Gastroesophageal sphincter (tissue), 3 donors: ENCODE measurements at regions not wholly inside any gene's neighbourhood (a gene's known extent, or its start where the extent isn't known, plus 50 kb on each side); places are given as distances from the start of the nearest gene placed in this dataset.

Experiments used
- EP300 ChIP-seq: sonication (generic); formaldehyde crosslinking; IDR thresholded peaks from one replicate; pipeline ENCODE4 v1.6.1; 2017; ENCODE audit warnings: antibody characterized with exemption, mild to moderate bottlenecking
- POLR2A ChIP-seq, 2 donors: fragments of 450-650 bp; IDR thresholded peaks; one replicate each; pipeline ENCODE4 v1.6.1; 2017; ENCODE audit warnings: antibody characterized with exemption in 2 of 2, mild to moderate bottlenecking in 2 of 2, moderate library complexity in 1 of 2
- TF ChIP-seq, protein P1 (sequence below), 4 experiments: fragments of 200-600 bp in 2 of 4; fragments of 450-650 bp in 2 of 4; sonication (generic) in 1 of 4; IDR thresholded peaks; one replicate each; pipeline ENCODE4 v1.5.1; 2017 to 2019; ENCODE audit warnings: antibody characterized with exemption in 4 of 4, mild to moderate bottlenecking in 2 of 4, moderate library complexity in 2 of 4

DNA sequence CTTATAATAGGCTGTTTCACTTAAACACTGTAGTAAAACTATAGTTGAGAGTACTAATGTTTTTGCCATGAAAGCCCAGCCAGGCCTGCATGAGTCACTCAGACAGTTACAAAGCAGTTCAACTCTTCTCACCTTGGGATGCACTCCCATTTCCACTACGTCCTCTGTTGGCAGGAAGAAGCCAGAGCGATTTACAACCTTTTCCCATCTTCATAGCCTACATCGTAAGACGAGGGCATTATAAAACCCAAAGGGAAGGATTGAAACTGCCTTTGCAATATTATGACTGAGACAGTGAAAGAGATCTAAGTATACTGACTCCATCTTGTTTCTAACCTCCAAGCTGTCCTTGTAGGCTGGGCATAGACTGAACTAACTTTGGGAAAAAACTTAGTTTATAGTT, 71.8 kb upstream of the CSF1 start:
- TF ChIP-seq, protein P1, sequence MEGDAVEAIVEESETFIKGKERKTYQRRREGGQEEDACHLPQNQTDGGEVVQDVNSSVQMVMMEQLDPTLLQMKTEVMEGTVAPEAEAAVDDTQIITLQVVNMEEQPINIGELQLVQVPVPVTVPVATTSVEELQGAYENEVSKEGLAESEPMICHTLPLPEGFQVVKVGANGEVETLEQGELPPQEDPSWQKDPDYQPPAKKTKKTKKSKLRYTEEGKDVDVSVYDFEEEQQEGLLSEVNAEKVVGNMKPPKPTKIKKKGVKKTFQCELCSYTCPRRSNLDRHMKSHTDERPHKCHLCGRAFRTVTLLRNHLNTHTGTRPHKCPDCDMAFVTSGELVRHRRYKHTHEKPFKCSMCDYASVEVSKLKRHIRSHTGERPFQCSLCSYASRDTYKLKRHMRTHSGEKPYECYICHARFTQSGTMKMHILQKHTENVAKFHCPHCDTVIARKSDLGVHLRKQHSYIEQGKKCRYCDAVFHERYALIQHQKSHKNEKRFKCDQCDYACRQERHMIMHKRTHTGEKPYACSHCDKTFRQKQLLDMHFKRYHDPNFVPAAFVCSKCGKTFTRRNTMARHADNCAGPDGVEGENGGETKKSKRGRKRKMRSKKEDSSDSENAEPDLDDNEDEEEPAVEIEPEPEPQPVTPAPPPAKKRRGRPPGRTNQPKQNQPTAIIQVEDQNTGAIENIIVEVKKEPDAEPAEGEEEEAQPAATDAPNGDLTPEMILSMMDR (IDR thresholded peaks at IDR 0.05): no peak
- TF ChIP-seq POLR2A (IDR thresholded peaks at IDR 0.05): no peak
- no peak for TF ChIP-seq EP300
